ENCODE measurements at regions not wholly inside any gene's neighbourhood (a gene's known extent, or its start where the extent isn't known, plus 50 kb on each side); places are given as distances from the start of the nearest gene placed in this dataset.

DNA sequence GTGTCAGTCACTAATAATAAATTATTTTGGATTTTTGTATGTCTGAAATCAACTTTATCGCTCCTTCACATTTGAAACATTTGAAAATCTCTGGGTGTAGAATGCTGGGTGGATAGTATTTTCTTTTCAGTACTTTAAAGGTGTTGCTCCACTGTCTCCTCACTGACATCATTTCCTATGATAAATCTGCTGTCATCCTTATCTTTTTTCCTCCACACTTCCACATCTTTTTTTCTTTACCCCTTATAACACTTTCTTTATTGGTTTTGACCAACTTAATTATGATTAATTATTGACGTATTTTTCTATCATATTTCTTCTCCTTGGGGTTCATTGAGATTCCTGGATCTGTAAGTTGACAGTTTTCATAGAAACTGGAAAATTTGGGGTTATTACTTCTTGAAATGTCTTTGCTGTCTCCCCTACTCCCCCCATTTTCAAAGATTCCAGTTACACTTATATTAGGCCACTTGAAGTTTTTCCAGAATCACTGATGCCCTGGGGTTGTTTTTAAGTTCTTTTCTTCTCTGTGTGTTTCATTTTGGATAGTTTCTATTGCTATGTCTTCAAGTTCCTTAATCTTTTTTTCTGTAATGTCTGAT, 177.5 kb upstream of the DIO3 start:
- TF ChIP-seq, protein P1, sequence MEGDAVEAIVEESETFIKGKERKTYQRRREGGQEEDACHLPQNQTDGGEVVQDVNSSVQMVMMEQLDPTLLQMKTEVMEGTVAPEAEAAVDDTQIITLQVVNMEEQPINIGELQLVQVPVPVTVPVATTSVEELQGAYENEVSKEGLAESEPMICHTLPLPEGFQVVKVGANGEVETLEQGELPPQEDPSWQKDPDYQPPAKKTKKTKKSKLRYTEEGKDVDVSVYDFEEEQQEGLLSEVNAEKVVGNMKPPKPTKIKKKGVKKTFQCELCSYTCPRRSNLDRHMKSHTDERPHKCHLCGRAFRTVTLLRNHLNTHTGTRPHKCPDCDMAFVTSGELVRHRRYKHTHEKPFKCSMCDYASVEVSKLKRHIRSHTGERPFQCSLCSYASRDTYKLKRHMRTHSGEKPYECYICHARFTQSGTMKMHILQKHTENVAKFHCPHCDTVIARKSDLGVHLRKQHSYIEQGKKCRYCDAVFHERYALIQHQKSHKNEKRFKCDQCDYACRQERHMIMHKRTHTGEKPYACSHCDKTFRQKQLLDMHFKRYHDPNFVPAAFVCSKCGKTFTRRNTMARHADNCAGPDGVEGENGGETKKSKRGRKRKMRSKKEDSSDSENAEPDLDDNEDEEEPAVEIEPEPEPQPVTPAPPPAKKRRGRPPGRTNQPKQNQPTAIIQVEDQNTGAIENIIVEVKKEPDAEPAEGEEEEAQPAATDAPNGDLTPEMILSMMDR (conservative IDR thresholded peaks at IDR 0.05; ENCODE audit: low read depth in 2 of 2), result no peak
- TF ChIP-seq EZH2 (IDR thresholded peaks at IDR 0.05; ENCODE audit: low read depth, unreplicated experiment) (no peak), POLR2AphosphoS5 (IDR thresholded peaks at IDR 0.05; ENCODE audit: low read depth) (no peak), JUNB (IDR thresholded peaks at IDR 0.05; ENCODE audit: unreplicated experiment) (no peak), NANOG (IDR thresholded peaks at IDR 0.05; ENCODE audit: borderline replicate concordance) (no peak), EZH2phosphoT487 (IDR thresholded peaks at IDR 0.05; ENCODE audit: unreplicated experiment) (no peak), CREB1 (CRISPR knock-in tag; IDR thresholded peaks at IDR 0.05; ENCODE audit: low read depth) (no peak)
- TF ChIP-seq, protein P2, sequence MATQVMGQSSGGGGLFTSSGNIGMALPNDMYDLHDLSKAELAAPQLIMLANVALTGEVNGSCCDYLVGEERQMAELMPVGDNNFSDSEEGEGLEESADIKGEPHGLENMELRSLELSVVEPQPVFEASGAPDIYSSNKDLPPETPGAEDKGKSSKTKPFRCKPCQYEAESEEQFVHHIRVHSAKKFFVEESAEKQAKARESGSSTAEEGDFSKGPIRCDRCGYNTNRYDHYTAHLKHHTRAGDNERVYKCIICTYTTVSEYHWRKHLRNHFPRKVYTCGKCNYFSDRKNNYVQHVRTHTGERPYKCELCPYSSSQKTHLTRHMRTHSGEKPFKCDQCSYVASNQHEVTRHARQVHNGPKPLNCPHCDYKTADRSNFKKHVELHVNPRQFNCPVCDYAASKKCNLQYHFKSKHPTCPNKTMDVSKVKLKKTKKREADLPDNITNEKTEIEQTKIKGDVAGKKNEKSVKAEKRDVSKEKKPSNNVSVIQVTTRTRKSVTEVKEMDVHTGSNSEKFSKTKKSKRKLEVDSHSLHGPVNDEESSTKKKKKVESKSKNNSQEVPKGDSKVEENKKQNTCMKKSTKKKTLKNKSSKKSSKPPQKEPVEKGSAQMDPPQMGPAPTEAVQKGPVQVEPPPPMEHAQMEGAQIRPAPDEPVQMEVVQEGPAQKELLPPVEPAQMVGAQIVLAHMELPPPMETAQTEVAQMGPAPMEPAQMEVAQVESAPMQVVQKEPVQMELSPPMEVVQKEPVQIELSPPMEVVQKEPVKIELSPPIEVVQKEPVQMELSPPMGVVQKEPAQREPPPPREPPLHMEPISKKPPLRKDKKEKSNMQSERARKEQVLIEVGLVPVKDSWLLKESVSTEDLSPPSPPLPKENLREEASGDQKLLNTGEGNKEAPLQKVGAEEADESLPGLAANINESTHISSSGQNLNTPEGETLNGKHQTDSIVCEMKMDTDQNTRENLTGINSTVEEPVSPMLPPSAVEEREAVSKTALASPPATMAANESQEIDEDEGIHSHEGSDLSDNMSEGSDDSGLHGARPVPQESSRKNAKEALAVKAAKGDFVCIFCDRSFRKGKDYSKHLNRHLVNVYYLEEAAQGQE (IDR thresholded peaks at IDR 0.05; ENCODE audit: unreplicated experiment), result no peak
- TF ChIP-seq, protein P3, sequence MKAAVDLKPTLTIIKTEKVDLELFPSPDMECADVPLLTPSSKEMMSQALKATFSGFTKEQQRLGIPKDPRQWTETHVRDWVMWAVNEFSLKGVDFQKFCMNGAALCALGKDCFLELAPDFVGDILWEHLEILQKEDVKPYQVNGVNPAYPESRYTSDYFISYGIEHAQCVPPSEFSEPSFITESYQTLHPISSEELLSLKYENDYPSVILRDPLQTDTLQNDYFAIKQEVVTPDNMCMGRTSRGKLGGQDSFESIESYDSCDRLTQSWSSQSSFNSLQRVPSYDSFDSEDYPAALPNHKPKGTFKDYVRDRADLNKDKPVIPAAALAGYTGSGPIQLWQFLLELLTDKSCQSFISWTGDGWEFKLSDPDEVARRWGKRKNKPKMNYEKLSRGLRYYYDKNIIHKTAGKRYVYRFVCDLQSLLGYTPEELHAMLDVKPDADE (IDR thresholded peaks at IDR 0.05), result no peak
